B cell (primary cell): ENCODE measurements at regions not wholly inside any gene's neighbourhood (a gene's known extent, or its start where the extent isn't known, plus 50 kb on each side); places are given as distances from the start of the nearest gene placed in this dataset.

ENCODE experiments used
- ATAC-seq: fragments of 200-7000 bp; cut with Tn5 transposase; one replicate; pipeline ENCODE4 v1.10.0; 2021; ENCODE audit warnings: low read depth, mild to moderate bottlenecking, moderate number of reproducible peaks, moderate library complexity
- CTCF ChIA-PET: fragments of 350-600 bp; sonication (Branson Sonifier 250); formaldehyde crosslinking; loops from one replicate; lab custom pipeline; 2021; ENCODE audit warnings: antibody characterized with exemption, inconsistent platforms; lab: Charles Lee
- POLR2A ChIA-PET: fragments of 350-600 bp; sonication (Branson Sonifier 250); formaldehyde crosslinking; loops from one replicate; lab custom pipeline; 2021; ENCODE audit warnings: antibody characterized with exemption; lab: Charles Lee
- DNase-seq: peaks from one replicate; pipeline ENCODE4 v3.0.0; 2013
- H2AFZ ChIP-seq: 2 replicates; pipeline ENCODE4 v1.6.1; 2012; ENCODE audit warnings: mild to moderate bottlenecking, low read depth, low read length; ENCODE audit not compliant: insufficient read depth, poor library complexity, severe bottlenecking
- H3K27ac ChIP-seq, 2 donors: 1 replicate in 1 of 2; 2 replicates in 1 of 2; pipeline ENCODE4 v1.5.1; 2012 to 2013; ENCODE audit warnings: low read length in 2 of 2, mild to moderate bottlenecking in 2 of 2, moderate library complexity in 1 of 2
- H3K27me3 ChIP-seq, 4 experiments: fragments of 200-600 bp in 1 of 4; sonication (generic) in 1 of 4; replicated peaks in 1 of 4; 1 replicate in 2 of 4; 2 replicates in 2 of 4; pipeline versions ENCODE4 v1.6.1 to v1.7.0; 2013 to 2016; ENCODE audit warnings: low read length in 3 of 4, mild to moderate bottlenecking in 2 of 4, mixed read lengths in 1 of 4, moderate library complexity in 1 of 4; ENCODE audit not compliant: insufficient read depth in 4 of 4, control insufficient read depth in 3 of 4; ENCODE audit errors: control extremely low read depth in 1 of 4
- H3K36me3 ChIP-seq, 2 experiments: replicated peaks in 1 of 2; 1 replicate in 1 of 2; 2 replicates in 1 of 2; pipeline versions ENCODE4 v1.6.1 to v1.7.1; 2013; ENCODE audit warnings: low read length in 1 of 2; ENCODE audit not compliant: insufficient read depth in 2 of 2, control insufficient read depth in 1 of 2; ENCODE audit errors: control extremely low read depth in 1 of 2, extremely low read depth in 1 of 2
- H3K4me1 ChIP-seq, 2 donors: fragments of 200-600 bp in 1 of 2; sonication (generic) in 1 of 2; 1 replicate in 1 of 2; 2 replicates in 1 of 2; pipeline versions ENCODE4 v1.5.1 to v1.6.1; 2013 to 2017; ENCODE audit warnings: low read length in 2 of 2; ENCODE audit not compliant: control insufficient read depth in 2 of 2, insufficient read depth in 2 of 2
- H3K4me2 ChIP-seq: replicated peaks from 2 replicates; pipeline ENCODE3; 2012; ENCODE audit warnings: mild to moderate bottlenecking, low read depth, low read length; ENCODE audit not compliant: poor library complexity, severe bottlenecking
- H3K4me3 ChIP-seq, 5 experiments: fragments of 200-600 bp in 1 of 5; sonication (generic) in 1 of 5; 1 replicate in 3 of 5; 2 replicates in 2 of 5; pipeline versions ENCODE4 v1.5.1 to v1.7.0; 2011 to 2016; ENCODE audit warnings: low read length in 4 of 5, mild to moderate bottlenecking in 4 of 5, low read depth in 2 of 5, control low read depth in 1 of 5, moderate library complexity in 1 of 5; ENCODE audit not compliant: insufficient read depth in 1 of 5; ENCODE audit errors: control extremely low read depth in 1 of 5, extremely low read depth in 1 of 5
- H3K79me2 ChIP-seq: fragments of 200-600 bp; sonication (generic); one replicate; pipeline ENCODE4 v1.6.0; 2016; ENCODE audit warnings: low read length; ENCODE audit not compliant: control insufficient read depth, insufficient read depth
- H3K9ac ChIP-seq: fragments of 200-600 bp; sonication (generic); 2 replicates; pipeline ENCODE4 v1.6.1; 2017; ENCODE audit warnings: mild to moderate bottlenecking, low read length, moderate library complexity
- H3K9me3 ChIP-seq, 3 donors: one replicate each; pipeline versions ENCODE4 v1.6.1 to v1.7.1; 2013; ENCODE audit warnings: low read length in 2 of 3; ENCODE audit not compliant: control insufficient read depth in 2 of 3, insufficient read depth in 1 of 3; ENCODE audit errors: control extremely low read depth in 1 of 3
- H4K20me1 ChIP-seq: 2 replicates; pipeline ENCODE4 v1.6.0; 2012; ENCODE audit warnings: mild to moderate bottlenecking, low read length; ENCODE audit not compliant: insufficient read depth, control insufficient read depth, poor library complexity, severe bottlenecking
- H3K27ac Mint-ChIP-seq: one replicate; pipeline ENCODE4 v1.8.0; 2021; ENCODE audit warnings: mixed read lengths
- H3K27me3 Mint-ChIP-seq: one replicate; pipeline ENCODE4 v1.8.0; 2021; ENCODE audit warnings: mixed read lengths
- H3K4me1 Mint-ChIP-seq: one replicate; pipeline ENCODE4 v1.8.0; 2021; ENCODE audit warnings: mixed read lengths
- H3K4me3 Mint-ChIP-seq: one replicate; pipeline ENCODE4 v1.8.0; 2021; ENCODE audit warnings: mixed read lengths
- H3K9me3 Mint-ChIP-seq: one replicate; pipeline ENCODE4 v1.8.0; 2022; ENCODE audit warnings: mixed read lengths; ENCODE audit not compliant: insufficient read depth
- CTCF ChIP-seq: fragments of 200-600 bp; IDR thresholded peaks from one replicate; pipeline ENCODE4 v1.8.0; 2022; ENCODE audit warnings: antibody characterized with exemption, mild to moderate bottlenecking
- EZH2 ChIP-seq: IDR thresholded peaks from 2 replicates; pipeline ENCODE4 v1.6.1; 2012; ENCODE audit warnings: borderline replicate concordance, low read depth, mild to moderate bottlenecking, moderate library complexity, low read length; ENCODE audit not compliant: insufficient read depth, poor library complexity, severe bottlenecking
- WGBS: methylation state at CpG from one replicate; pipeline ENCODE4 v1.1.5; 2013; ENCODE audit warnings: missing lambda C conversion rate; ENCODE audit not compliant: insufficient coverage; 5-methylcytosine and 5-hydroxymethylcytosine counted together
- intact Hi-C: fragments of 100-400 bp; cut with micrococcal nuclease; formaldehyde crosslinking; loops from one replicate; pipeline ENCODE4 v1.10.0; 2022

GRCh38 chr9:118686959-118687358 lies 682.3 kb downstream of the BRINP1 start:
- H3K27ac ChIP-seq = no peak overlapping the region
- no peak for ATAC-seq
- 6% methylated on average over 1 of the region's 5 CpGs for WGBS
- H3K79me2 ChIP-seq = no peaks in the 10 kb centered on the region
- no peaks in the 10 kb centered on the region for H3K9me3 ChIP-seq
- ChIA-PET POLR2A (no interaction called here), CTCF (no interaction called here)
- Mint-ChIP-seq H3K9me3 (no peaks in the 10 kb centered on the region), H3K27ac (no peak overlapping the region), H3K4me3 (no peak overlapping the region), H3K4me1 (no peaks in the 10 kb centered on the region), H3K27me3 (no peaks in the 10 kb centered on the region)
- no peaks in the 10 kb centered on the region for H3K27me3 ChIP-seq
- no peak overlapping the region for H3K9ac ChIP-seq
- no peak for TF ChIP-seq EZH2
- no peak for TF ChIP-seq CTCF
- DNase-seq = no peak
- no peaks in the 10 kb centered on the region for H3K4me1 ChIP-seq
- no peak overlapping the region for H3K4me3 ChIP-seq
- H3K36me3 ChIP-seq = no peaks in the 10 kb centered on the region
- intact Hi-C loops = no loop called here
- no peak overlapping the region for H3K4me2 ChIP-seq
- no peaks in the 10 kb centered on the region for H4K20me1 ChIP-seq
- no peak overlapping the region for H2AFZ ChIP-seq

- DNase-seq (no peak), ATAC-seq (no peak)
- CTCF ChIA-PET = no interaction called here
- Histone ChIP-seq H3K9me3 (no peaks in the 10 kb centered on the region), H3K4me3 (no peak overlapping the region), H3K79me2 (no peaks in the 10 kb centered on the region), H3K27ac (no peak overlapping the region), H4K20me1 (no peaks in the 10 kb centered on the region), H3K4me1 (no peaks in the 10 kb centered on the region), H2AFZ (no peak overlapping the region), H3K4me2 (no peak overlapping the region), H3K36me3 (no peaks in the 10 kb centered on the region), H3K27me3 (no peaks in the 10 kb centered on the region), H3K9ac (no peak overlapping the region)
- TF ChIP-seq CTCF = no peak
- no peak for TF ChIP-seq EZH2
- no peak overlapping the region for H3K4me3 Mint-ChIP-seq
- H3K9me3 Mint-ChIP-seq = no peaks in the 10 kb centered on the region
- WGBS = no CpG with 5 or more reads among the region's 1 CpG
- no peaks in the 10 kb centered on the region for H3K4me1 Mint-ChIP-seq
- POLR2A ChIA-PET = no interaction called here
- H3K27ac Mint-ChIP-seq = no peak overlapping the region
- H3K27me3 Mint-ChIP-seq = no peaks in the 10 kb centered on the region
- intact Hi-C loops = no loop called here
These were observed 680.0 kb downstream of the BRINP1 start for GRCh38 chr9:118689280-118689679.
